ENCODE measurements at regions not wholly inside any gene's neighbourhood (a gene's known extent, or its start where the extent isn't known, plus 50 kb on each side); places are given as distances from the start of the nearest gene placed in this dataset.

- H3K36me3 Mint-ChIP-seq (ENCODE audit: insufficient read depth, unreplicated experiment): no peaks in the 10 kb centered on the region
- intact Hi-C loops (cut with micrococcal nuclease; ENCODE audit: unreplicated experiment): no loop called here
Observed at GRCh38 chr7:86951895-86952294, 107.6 kb downstream of the ELAPOR2 start.

GRCh38 chr7:86950944-86951343, 108.5 kb downstream of the ELAPOR2 start:
- BruUV-seq (replicated peaks): no TSS peak
- Histone ChIP-seq H3K36me3 (ENCODE audit: control insufficient read depth, insufficient read depth, low read length) (no peaks in the 10 kb centered on the region), H3K9me3 (no peaks in the 10 kb centered on the region), H3K27me3 (replicated peaks; ENCODE audit: control insufficient read depth, insufficient read depth, low read length) (no peaks in the 10 kb centered on the region), H3K4me1 (peaks cover 15% of the 10 kb centered on the region; the same call in 1 of the 2 replicates), H3K4me3 (ENCODE audit: low read depth, low read length) (no peak overlapping the region)
- CTCF ChIA-PET: no interaction called here
- Mint-ChIP-seq H3K4me3 (ENCODE audit: unreplicated experiment) (no peak overlapping the region), H3K9me3 (ENCODE audit: unreplicated experiment) (no peaks in the 10 kb centered on the region), H3K36me3 (ENCODE audit: insufficient read depth, unreplicated experiment) (no peaks in the 10 kb centered on the region), H3K27me3 (ENCODE audit: insufficient read depth, unreplicated experiment) (no peaks in the 10 kb centered on the region), H3K4me1 (ENCODE audit: low read depth, unreplicated experiment) (peaks cover 18% of the 10 kb centered on the region), H3K27ac (ENCODE audit: unreplicated experiment) (no peak overlapping the region)
- intact Hi-C loops (cut with micrococcal nuclease; ENCODE audit: unreplicated experiment): no loop called here
- TF ChIP-seq CTCF (IDR thresholded peaks at IDR 0.05; ENCODE audit: insufficient read depth in 1 of 2, low read depth in 1 of 2, low read length in 1 of 2, severe bottlenecking in 1 of 2, unreplicated experiment in 1 of 2): no peak
- POLR2A ChIA-PET: no interaction called here
- no peak for DNase-seq

More at GRCh38 chr7:86951895-86952294, 107.6 kb downstream of the ELAPOR2 start:
- no peak for TF ChIP-seq CTCF (IDR thresholded peaks at IDR 0.05; ENCODE audit: insufficient read depth in 1 of 2, low read depth in 1 of 2, low read length in 1 of 2, severe bottlenecking in 1 of 2, unreplicated experiment in 1 of 2)
- H3K27me3 ChIP-seq (replicated peaks; ENCODE audit: control insufficient read depth, insufficient read depth, low read length): no peaks in the 10 kb centered on the region
- ChIA-PET CTCF (no interaction called here), POLR2A (no interaction called here)
- no peak for DNase-seq
- no peaks in the 10 kb centered on the region for H3K27me3 Mint-ChIP-seq (ENCODE audit: insufficient read depth, unreplicated experiment)
- no TSS peak for BruUV-seq (replicated peaks)
- peaks cover 18% of the 10 kb centered on the region for H3K4me1 Mint-ChIP-seq (ENCODE audit: low read depth, unreplicated experiment)
- H3K4me3 ChIP-seq (ENCODE audit: low read depth, low read length): no peak overlapping the region
- H3K36me3 ChIP-seq (ENCODE audit: control insufficient read depth, insufficient read depth, low read length): no peaks in the 10 kb centered on the region
- peaks cover 15% of the 10 kb centered on the region; the same call in 1 of the 2 replicates for H3K4me1 ChIP-seq
- H3K4me3 Mint-ChIP-seq (ENCODE audit: unreplicated experiment): no peak overlapping the region
- H3K27ac Mint-ChIP-seq (ENCODE audit: unreplicated experiment): no peak overlapping the region
- no peaks in the 10 kb centered on the region for H3K9me3 ChIP-seq
- no peaks in the 10 kb centered on the region for H3K9me3 Mint-ChIP-seq (ENCODE audit: unreplicated experiment)

- Mint-ChIP-seq H3K9me3 (ENCODE audit: unreplicated experiment) (no peaks in the 10 kb centered on the region), H3K4me3 (ENCODE audit: unreplicated experiment) (no peak overlapping the region), H3K27me3 (ENCODE audit: insufficient read depth, unreplicated experiment) (no peaks in the 10 kb centered on the region), H3K36me3 (ENCODE audit: insufficient read depth, unreplicated experiment) (no peaks in the 10 kb centered on the region), H3K4me1 (ENCODE audit: low read depth, unreplicated experiment) (peaks cover 18% of the 10 kb centered on the region), H3K27ac (ENCODE audit: unreplicated experiment) (no peak overlapping the region)
- no peak overlapping the region for H3K4me3 ChIP-seq (ENCODE audit: low read depth, low read length)
- intact Hi-C loops (cut with micrococcal nuclease; ENCODE audit: unreplicated experiment): no loop called here
- H3K4me1 ChIP-seq: peaks cover 15% of the 10 kb centered on the region; the same call in 1 of the 2 replicates
- no TSS peak for BruUV-seq (replicated peaks)
- ChIA-PET POLR2A (interaction anchor here (0.6 kb wide), 1 partner anchor 27 kb away, joined by 4 read pairs; no protein-coding TSS in a partner anchor), CTCF (no interaction called here)
- DNase-seq: no peak
- no peaks in the 10 kb centered on the region for H3K9me3 ChIP-seq
- TF ChIP-seq CTCF (IDR thresholded peaks at IDR 0.05; ENCODE audit: insufficient read depth in 1 of 2, low read depth in 1 of 2, low read length in 1 of 2, severe bottlenecking in 1 of 2, unreplicated experiment in 1 of 2): no peak
- H3K36me3 ChIP-seq (ENCODE audit: control insufficient read depth, insufficient read depth, low read length): no peaks in the 10 kb centered on the region
- no peaks in the 10 kb centered on the region for H3K27me3 ChIP-seq (replicated peaks; ENCODE audit: control insufficient read depth, insufficient read depth, low read length)
Observed at GRCh38 chr7:86950360-86950759, 109.1 kb downstream of the ELAPOR2 start.

Measured in Caco-2 (cell line).